ENCODE measurements at regions not wholly inside any gene's neighbourhood (a gene's known extent, or its start where the extent isn't known, plus 50 kb on each side); places are given as distances from the start of the nearest gene placed in this dataset.
"Not testable (repeated sequence)": the region's sequence is repeated elsewhere in the genome, so short reads cannot be mapped to it uniquely, and the experiment has no call there.

GRCh38 chr1:38507563-38507962, 352.0 kb downstream of the RRAGC start:
- no peak for DNase-seq (ENCODE audit: low read depth in 3 of 3)

- DNase-seq (ENCODE audit: low read depth in 3 of 3), result no peak
Measured at GRCh38 chr1:38505944-38506343, 353.6 kb downstream of the RRAGC start.

- DNase-seq (ENCODE audit: low read depth in 3 of 3), result no peak
Measured at GRCh38 chr1:38502758-38503157, 356.8 kb downstream of the RRAGC start.

DNA sequence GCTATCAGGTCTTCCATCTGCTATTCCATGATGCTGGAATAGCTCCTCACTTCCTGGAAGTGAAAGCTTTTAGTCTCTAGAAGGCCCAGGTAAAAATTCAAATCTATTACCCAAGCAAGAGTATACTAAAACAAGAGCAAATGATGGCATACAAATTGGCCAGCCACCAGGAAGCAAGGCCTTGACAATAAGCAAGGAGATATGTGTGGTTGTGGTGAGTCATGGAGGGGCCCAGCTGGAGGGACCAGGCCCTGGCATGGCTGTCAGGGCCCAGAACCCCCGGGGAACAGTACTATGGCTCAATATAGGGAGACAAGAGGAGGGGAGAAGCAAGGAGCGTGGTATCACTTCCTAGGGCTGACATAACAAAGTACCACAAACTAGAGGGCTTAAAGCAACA, 358.7 kb downstream of the RRAGC start:
- no peak for DNase-seq (ENCODE audit: low read depth in 3 of 3)

DNA sequence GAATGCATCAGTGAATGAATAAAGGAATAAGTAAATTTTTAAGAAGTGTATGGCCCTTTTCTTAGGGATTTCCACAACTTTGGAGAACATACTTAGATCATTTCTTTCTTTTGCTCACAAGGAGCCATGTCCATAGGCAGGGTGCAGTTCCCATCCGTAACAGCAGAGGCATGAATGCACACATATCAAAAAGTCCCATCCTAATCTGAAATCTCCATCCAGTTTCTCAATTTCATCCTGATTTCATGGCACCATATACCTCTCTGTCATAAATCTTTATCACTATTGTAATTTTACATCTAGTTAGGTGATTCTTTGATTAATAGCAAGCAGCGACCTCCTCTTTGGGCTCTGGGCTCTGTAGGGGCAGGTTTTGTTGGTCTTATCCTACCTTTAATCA, 359.2 kb downstream of the RRAGC start:
- DNase-seq (ENCODE audit: low read depth in 3 of 3), result no peak

DNA sequence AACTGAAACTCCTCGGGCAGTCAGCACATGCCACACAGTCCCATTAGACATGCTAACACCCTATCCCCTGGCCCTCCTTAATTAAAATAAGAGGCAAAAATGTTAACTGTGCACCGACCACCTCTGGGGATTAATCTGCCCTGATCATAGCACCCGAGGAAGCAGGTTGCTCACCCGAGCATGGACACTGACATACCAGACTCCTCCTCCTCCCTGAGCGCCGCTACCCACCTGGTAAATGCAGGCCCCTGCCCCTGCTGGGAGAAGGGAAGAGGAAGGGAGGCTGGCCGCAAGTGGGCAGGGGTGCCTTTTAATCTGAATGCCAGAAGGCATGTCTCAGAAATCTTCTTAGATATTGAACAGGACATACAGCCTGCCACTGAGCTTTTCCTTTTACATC, 360.9 kb downstream of the RRAGC start:
- DNase-seq (ENCODE audit: low read depth in 3 of 3), result no peak

DNA sequence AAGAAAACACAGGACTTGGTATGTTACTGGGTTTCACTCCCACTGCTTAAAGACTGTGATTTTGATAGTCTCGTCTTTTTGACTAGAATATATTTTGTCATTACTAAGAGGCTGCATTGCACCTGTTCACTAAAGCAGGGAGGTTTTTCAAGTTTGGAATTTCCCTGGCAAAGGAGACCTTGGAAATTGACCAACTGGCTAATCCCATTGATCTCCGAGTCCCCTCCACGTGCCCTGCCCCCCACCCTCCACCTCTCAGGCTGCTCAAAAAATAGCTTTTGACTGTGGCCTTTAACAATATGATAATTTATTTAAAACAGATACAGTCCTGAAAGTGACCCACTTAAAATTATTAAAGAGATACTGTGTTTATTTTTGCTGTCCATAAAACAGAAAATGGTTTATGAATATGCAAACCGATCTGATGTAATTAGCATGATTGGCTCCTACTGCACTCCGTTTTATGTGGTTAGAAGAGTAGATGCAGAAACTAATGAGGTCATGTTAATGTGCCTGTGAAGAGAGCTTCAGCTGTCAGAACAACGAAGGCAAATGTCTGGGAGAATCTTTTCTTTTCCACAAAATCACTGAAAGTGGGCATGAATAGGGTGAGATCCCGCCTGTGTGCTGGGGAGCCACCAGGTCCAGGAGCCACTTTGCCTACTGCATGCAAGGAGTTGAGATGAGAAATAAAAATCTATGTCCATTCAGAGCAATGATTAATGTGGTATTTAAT, 361.5 kb downstream of the RRAGC start:
- DNase-seq (ENCODE audit: low read depth in 3 of 3), result no peak

GRCh38 chr1:38493306-38493705, 366.3 kb downstream of the RRAGC start:
- not testable (repeated sequence) for DNase-seq (ENCODE audit: low read depth in 3 of 3)

DNA sequence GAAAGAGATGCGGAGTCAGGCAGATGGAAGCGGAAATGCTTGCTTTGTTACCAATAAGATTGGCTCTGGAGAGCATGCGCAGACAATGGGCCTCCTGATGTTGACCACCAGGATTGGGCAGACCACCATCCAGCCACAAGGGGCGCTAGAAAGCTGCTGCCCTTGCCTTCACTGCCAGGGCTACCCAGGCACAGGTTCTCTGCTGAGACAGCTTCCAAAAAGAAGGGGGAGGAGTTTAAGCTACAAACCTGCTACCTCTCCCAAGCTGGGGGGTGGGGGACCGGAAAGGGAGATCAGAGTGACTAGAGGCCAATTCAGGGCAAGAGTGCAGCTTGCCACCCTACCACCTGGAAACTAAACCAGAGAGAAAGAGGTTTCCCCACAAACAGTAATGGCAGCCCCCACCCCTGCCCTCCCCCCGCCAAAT, 369.7 kb downstream of the RRAGC start:
- DNase-seq (ENCODE audit: low read depth in 3 of 3), result peak; percentile 24 to 43 (median 36)

DNA sequence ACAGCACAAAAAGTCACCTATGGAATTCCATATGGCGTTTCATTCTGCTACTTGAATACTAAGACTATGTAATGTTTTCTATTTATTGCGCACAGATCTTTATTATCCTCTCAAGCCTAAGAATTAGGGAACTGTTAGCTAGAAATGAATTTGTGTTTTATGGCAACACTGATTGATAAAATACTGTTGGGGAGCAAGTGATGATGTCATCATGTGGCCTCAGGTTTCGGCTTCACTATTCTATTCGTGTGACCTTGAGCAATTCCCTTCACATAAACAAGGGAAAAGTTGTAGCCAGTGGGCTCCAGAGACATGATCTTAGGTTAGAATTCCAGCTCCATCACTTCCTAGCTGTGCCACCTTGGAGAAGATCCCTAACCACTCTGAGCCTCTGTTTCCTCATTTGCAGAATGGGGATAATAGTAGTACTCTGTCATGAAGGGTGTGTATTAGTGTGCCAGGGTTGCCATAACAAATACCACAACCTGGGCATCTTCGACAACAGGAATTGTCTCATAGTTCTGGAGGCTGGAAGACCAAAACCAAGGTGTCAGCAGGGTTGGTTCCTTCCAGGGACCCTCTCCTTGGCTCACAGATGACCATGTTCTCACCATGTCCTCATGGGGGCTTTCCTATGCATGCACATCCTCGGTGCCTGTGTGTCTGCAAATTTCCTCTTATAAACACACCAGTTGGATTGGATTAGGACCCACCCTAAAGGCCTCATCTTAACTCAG, 371.2 kb downstream of the RRAGC start:
- DNase-seq (ENCODE audit: low read depth in 3 of 3), result no peak

GRCh38 chr1:38487396-38487795, 372.2 kb downstream of the RRAGC start:
- DNase-seq (ENCODE audit: low read depth in 3 of 3), result no peak

GRCh38 chr1:38486085-38486484, 373.5 kb downstream of the RRAGC start:
- no peak for DNase-seq (ENCODE audit: low read depth in 3 of 3)

GRCh38 chr1:38481871-38482826, 377.4 kb downstream of the RRAGC start:
- DNase-seq (ENCODE audit: low read depth in 3 of 3), result no peak

- DNase-seq (ENCODE audit: low read depth in 3 of 3), result not testable (repeated sequence)
Measured at GRCh38 chr1:38479662-38480061, 379.9 kb downstream of the RRAGC start.

- DNase-seq (ENCODE audit: low read depth in 3 of 3), result no peak
Measured at GRCh38 chr1:38477811-38478210, 381.8 kb downstream of the RRAGC start.

DNA sequence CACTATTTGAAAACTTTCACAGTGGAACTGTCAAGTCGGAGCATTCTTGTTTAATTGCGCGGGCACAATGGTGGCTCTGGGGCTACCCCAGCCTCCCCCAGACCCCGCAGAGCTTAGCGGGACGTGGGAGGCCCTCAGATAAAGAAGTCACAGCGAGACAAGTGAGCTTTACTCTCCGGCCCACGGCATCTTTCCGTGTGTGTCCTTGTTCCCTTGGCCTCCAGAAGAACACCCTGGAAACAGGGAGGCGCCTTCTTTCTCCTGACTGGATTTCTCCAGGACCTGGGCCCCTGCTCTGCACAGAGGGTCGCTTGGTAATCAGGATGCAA, 382.8 kb downstream of the RRAGC start:
- DNase-seq (ENCODE audit: low read depth in 3 of 3), result no peak

DNA sequence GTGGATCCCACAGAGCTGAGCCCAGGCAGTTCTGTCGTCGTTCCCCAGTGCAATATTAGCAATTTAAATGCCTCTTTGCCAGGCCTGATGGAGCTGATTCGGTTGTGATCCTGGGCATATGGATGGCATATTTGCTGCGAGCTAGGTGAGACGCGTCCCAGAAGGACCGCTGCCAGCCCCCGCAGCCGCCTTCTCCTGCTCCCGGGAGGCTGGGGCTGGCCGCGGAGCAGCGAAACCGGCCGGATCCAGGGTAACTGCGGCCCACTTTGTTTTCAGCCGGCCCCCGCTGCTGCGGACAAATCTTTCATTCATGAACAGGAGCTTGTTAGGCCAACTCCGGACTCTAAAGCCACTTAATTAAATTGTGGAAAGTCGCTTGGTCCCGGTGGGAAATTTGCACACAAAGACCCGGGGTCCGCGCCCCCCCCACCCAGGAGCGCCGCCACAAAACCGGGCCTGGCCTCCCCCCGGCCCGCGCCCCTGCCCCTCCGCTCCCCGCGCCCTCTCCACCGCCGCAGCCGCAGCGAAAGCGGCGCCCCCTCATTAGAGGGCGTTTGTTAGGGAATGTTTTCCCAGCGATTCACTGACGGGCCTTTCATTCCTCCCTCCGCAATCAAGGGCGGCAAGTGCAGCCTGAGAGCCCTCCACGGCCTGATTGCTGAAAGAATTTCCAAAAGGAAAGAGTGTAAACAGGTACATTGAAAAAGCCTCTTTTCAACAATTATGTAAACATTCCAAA, 383.3 kb downstream of the RRAGC start:
- DNase-seq (ENCODE audit: low read depth in 3 of 3), result no peak

GRCh38 chr1:38475624-38476005, 384.0 kb downstream of the RRAGC start:
- DNase-seq (ENCODE audit: low read depth in 3 of 3), result no peak

DNA sequence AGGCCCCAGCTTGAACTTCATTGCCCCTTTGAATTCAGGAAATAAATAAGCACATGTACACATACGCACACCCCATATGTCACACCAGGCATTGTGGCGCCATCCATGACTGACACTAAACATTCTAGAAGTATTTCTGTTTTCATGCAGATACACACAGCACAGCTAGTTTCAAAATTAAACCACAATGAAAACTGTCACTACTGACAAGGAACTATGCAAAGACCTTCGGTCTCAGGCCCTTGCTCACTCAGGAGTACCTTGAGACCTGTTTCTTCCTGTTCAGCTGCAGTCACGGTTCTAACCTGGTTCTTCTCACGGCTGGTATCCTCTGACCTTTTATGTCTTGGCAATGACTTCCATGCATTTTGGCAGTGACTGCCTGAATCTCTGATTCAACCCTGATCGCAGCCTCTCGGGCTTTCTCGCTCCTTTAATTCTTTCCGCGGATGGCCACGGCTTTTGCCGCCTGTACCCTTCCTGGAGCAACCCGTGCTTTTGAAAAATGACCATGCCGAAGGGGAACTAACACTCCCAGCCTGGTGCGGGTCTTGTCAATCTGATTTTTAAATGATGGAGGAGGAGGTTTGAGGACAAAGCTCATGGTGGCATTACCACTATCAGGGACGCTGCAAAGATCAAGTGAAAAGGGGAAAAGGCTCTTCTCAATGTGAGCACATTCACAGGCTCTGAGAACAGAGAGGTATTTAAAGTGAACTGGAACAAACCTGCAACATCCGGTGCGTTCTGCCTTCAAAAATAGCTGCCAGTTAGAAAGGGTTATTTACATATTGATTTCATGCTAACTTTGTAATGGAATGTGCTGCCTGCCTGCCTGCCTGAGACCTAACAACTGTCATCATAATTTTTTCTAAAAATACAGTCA, 384.6 kb downstream of the RRAGC start:
- DNase-seq (ENCODE audit: low read depth in 3 of 3), result no peak

DNA sequence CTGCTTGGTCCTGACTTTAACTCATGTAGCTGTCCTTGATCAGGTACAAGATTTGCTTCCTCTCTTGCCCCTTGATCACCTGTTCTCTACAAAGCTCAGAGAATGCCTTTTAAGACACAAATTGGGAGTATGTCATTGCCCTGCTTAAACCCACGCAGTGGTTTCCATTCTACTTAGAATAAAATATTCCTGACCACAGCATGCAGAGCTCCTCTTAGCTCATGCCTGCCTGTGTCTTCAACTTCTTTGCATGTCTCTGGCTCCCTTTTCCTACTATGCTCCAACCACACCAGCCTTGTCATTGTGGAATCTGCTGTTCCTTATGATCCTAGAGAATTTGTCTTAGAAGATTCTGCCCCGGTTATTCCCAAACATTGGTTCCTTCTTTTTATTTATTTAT, 393.1 kb downstream of the RRAGC start:
- no peak for DNase-seq (ENCODE audit: low read depth in 3 of 3)

DNA sequence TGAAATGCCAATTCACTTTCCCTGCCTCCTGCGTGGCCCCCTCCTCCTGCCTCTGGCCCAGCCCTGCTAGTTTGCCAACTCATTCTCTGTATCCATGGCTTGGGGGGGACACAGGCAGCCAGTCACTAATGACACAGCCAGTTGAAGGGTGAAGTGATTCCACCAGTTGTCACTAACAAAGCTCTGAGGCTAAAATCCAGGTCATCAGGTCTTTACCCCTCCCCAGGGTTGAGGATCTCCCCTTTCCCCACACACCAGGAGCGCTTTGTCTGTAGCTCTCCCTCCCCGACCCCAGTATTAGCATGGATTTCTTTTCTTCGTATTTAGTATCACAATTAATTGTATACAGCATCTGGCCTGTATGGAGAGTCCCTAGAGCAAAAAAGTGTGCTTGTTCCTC, 394.1 kb downstream of the RRAGC start:
- DNase-seq (ENCODE audit: low read depth in 3 of 3), result no peak

All from stimulated activated CD4-positive, alpha-beta T cell treated with anti-CD3 and anti-CD28 coated beads, TNF-alpha, amount 100 ng/mL, for 48 hours (primary cell).